ENCODE measurements at regions not wholly inside any gene's neighbourhood (a gene's known extent, or its start where the extent isn't known, plus 50 kb on each side); places are given as distances from the start of the nearest gene placed in this dataset.

- TF ChIP-seq E2F8 (IDR thresholded peaks at IDR 0.05; ENCODE audit: low read depth, partially characterized antibody) (no peak), STAT1 (conservative IDR thresholded peaks at IDR 0.05) (no peak), SIX5 (IDR thresholded peaks at IDR 0.05; ENCODE audit: low read depth, low read length, severe bottlenecking) (no peak), ZSCAN29 (IDR thresholded peaks at IDR 0.05) (no peak), ZNF592 (IDR thresholded peaks at IDR 0.05) (no peak), TBL1XR1 (IDR thresholded peaks at IDR 0.05; ENCODE audit: low read depth, low read length) (no peak)
Observed at GRCh38 chr17:33766721-33767120, 473.6 kb upstream of the ASIC2 start (continued).

GRCh38 chr17:33769066-33769465 lies 476.0 kb upstream of the ASIC2 start:
- no peak overlapping the region for H3K9ac ChIP-seq (ENCODE audit: control insufficient read depth, insufficient read depth, low read length)
- in situ Hi-C loops (cut with MboI) (no loop called here), intact Hi-C loops (cut with micrococcal nuclease; ENCODE audit: unreplicated experiment) (no loop called here)
- H3K4me3 ChIP-seq, result no peak overlapping the region
- BruUV-seq (replicated peaks), result no TSS peak
- H3K4me1 ChIP-seq (ENCODE audit: control insufficient read depth, insufficient read depth, low read length), result no peaks in the 10 kb centered on the region
- TF ChIP-seq CREM (IDR thresholded peaks at IDR 0.05; ENCODE audit: low read depth) (no peak), ZNF622 (IDR thresholded peaks at IDR 0.05) (no peak), KLF5 (IDR thresholded peaks at IDR 0.05; ENCODE audit: partially characterized antibody) (no peak), EZH2 (IDR thresholded peaks at IDR 0.05; ENCODE audit: borderline replicate concordance, control insufficient read depth, low read depth, low read length) (no peak), HCFC1 (IDR thresholded peaks at IDR 0.05; ENCODE audit: low read length) (no peak), RFX5 (IDR thresholded peaks at IDR 0.05; ENCODE audit: low read depth, low read length) (no peak)
- WGBS (ENCODE audit: insufficient coverage, insufficient replicate concordance, low lambda C conversion rate, missing lambda C conversion rate), result 6% methylated on average over 4 of the region's 4 CpGs
- ChIA-PET RAD21 (ENCODE audit: unreplicated experiment) (no interaction called here), POLR2A (no interaction called here), SMC1A (ENCODE audit: uncharacterized antibody, unreplicated experiment) (interaction anchor here (0.6 kb wide), 1 partner anchor 255 kb away, joined by 3 read pairs; no protein-coding TSS in a partner anchor), CTCF (no interaction called here)
- no peaks in the 10 kb centered on the region; a peak in 1 of 4 replicates for H3K27me3 ChIP-seq (replicated peaks in 1 of 2; ENCODE audit: control insufficient read depth in 2 of 2, insufficient read depth in 2 of 2, low read length in 1 of 2)
- no peaks in the 10 kb centered on the region for H3K9me3 ChIP-seq (replicated peaks; ENCODE audit: control insufficient read depth, insufficient read depth, low read length)
- ATAC-seq (no peak), FAIRE-seq (no peak), DNase-seq (ENCODE audit: low read depth, low spot score) (no peak)
- H3K4me2 ChIP-seq (ENCODE audit: control insufficient read depth, insufficient read depth), result no peak overlapping the region
- no peaks in the 10 kb centered on the region for H3K36me3 ChIP-seq (ENCODE audit: control insufficient read depth in 2 of 2, insufficient read depth in 2 of 2, low read length in 1 of 2)
- no peak overlapping the region for H3K27ac ChIP-seq (ENCODE audit: control insufficient read depth, insufficient read depth)
- no peaks in the 10 kb centered on the region for H4K20me1 ChIP-seq (ENCODE audit: control insufficient read depth, insufficient read depth)
- no peak overlapping the region for H2AFZ ChIP-seq (ENCODE audit: control insufficient read depth, low read depth, low read length)
- H3K79me2 ChIP-seq (ENCODE audit: control insufficient read depth, insufficient read depth, low read length), result no peaks in the 10 kb centered on the region

All from GM12878 (cell line).